ENCODE measurements at regions not wholly inside any gene's neighbourhood (a gene's known extent, or its start where the extent isn't known, plus 50 kb on each side); places are given as distances from the start of the nearest gene placed in this dataset.

DNA sequence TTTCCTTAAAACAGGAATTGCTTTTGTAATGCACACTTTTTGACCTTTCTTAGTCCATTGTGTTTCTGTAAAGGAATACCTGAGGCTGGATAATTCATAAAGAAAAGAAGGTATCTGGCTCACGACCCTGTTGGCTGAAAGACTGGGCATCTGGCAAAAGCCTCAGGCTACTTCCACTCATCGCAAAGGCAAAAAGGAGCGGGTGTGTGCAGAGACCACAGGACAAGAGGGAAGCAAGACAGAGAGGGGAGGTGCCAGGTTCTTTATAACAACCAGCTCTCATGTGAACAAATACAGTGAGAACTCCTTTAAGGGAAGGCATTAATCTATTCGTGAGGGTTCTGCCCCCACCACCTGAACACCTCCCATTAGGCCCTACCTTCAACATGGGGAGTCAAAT is 182.1 kb downstream of the C12orf50 start:
- Histone ChIP-seq H3K4me3 (no peak overlapping the region), H3K4me1 (no peaks in the 10 kb centered on the region), H3K36me3 (no peaks in the 10 kb centered on the region), H3K27ac (no peak overlapping the region), H3K9me3 (no peaks in the 10 kb centered on the region), H3K27me3 (no peaks in the 10 kb centered on the region)
- DNase-seq: no peak
- TF ChIP-seq POLR2A (IDR thresholded peaks at IDR 0.05) (no peak), CTCF (IDR thresholded peaks at IDR 0.05) (no peak)
- intact Hi-C loops (cut with DNase I; ENCODE audit: low total_unique reads): no loop called here

GRCh38 chr12:87846045-87846444 is 183.2 kb downstream of the C12orf50 start:
- no peak for TF ChIP-seq POLR2A (IDR thresholded peaks at IDR 0.05)
- no peak for TF ChIP-seq CTCF (IDR thresholded peaks at IDR 0.05)
- Histone ChIP-seq H3K27me3 (no peaks in the 10 kb centered on the region), H3K4me1 (no peaks in the 10 kb centered on the region), H3K27ac (no peak overlapping the region), H3K9me3 (no peaks in the 10 kb centered on the region), H3K4me3 (no peak overlapping the region), H3K36me3 (no peaks in the 10 kb centered on the region)
- intact Hi-C loops (cut with DNase I; ENCODE audit: low total_unique reads): no loop called here
- DNase-seq: no peak

GRCh38 chr12:87841935-87842334 is 187.3 kb downstream of the C12orf50 start:
- TF ChIP-seq POLR2A (IDR thresholded peaks at IDR 0.05) (no peak), CTCF (IDR thresholded peaks at IDR 0.05) (no peak)
- intact Hi-C loops (cut with DNase I; ENCODE audit: low total_unique reads): no loop called here
- Histone ChIP-seq H3K36me3 (no peaks in the 10 kb centered on the region), H3K27ac (no peak overlapping the region), H3K4me3 (no peak overlapping the region), H3K9me3 (no peaks in the 10 kb centered on the region), H3K27me3 (no peaks in the 10 kb centered on the region), H3K4me1 (no peaks in the 10 kb centered on the region)
- no peak for DNase-seq

DNA sequence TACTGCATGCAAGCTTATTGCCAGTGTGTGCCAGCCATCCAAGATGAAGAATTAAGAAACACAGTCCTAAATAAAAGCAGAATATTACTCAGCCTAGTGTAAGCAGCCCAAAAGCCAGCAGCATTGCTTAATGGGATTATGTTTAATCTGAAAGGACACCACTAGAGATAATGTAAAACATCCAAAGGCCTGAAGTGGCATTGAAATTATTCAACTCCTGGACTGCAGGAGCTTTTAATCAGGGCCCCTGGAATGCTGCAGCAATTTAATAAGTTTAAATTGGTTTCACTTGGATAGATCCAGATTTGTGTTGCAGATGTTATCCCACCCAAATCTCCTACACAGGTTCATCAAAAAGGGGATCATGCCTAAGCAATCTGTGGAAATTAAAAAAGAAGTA is 193.0 kb downstream of the C12orf50 start:
- Histone ChIP-seq H3K36me3 (no peaks in the 10 kb centered on the region), H3K27ac (no peak overlapping the region), H3K9me3 (no peaks in the 10 kb centered on the region), H3K27me3 (no peaks in the 10 kb centered on the region), H3K4me3 (no peak overlapping the region), H3K4me1 (no peaks in the 10 kb centered on the region)
- no peak for DNase-seq
- intact Hi-C loops (cut with DNase I; ENCODE audit: low total_unique reads): no loop called here
- TF ChIP-seq CTCF (IDR thresholded peaks at IDR 0.05) (no peak), POLR2A (IDR thresholded peaks at IDR 0.05) (no peak)

DNA sequence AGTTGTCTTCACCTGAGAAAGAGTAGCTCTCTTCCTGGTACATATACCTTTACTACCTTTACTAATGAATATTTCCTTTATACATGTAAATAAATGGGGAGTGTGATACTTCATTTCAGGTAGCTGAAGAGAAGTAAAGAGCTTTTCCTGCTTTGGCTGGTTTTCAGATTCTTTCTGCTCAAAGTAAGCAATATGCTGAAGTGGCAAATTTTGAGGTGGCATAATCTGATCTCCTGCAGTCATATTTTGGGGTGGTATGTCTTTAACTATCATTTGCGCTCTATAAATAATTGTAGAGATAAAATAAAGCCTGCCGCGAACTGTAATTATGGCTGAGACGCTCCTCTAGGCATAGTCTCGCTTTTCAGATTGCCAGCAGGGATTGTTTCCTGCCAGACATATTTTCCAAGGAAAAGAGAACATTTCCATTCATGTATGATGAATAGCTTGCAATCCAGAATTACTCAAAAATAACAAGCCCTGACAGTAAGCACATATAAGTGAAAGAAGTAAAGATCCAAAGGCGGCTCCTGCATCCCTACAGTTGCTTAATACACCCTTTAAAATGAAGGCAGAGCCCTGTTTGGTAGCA is 200.7 kb downstream of the C12orf50 start:
- H3K27ac ChIP-seq: no peak overlapping the region
- H3K4me3 ChIP-seq: no peak overlapping the region
- TF ChIP-seq POLR2A (IDR thresholded peaks at IDR 0.05) (no peak), CTCF (IDR thresholded peaks at IDR 0.05) (no peak)
- intact Hi-C loops (cut with DNase I; ENCODE audit: low total_unique reads): no loop called here
- DNase-seq: no peak
- no peaks in the 10 kb centered on the region for H3K36me3 ChIP-seq
- no peaks in the 10 kb centered on the region for H3K27me3 ChIP-seq
- no peaks in the 10 kb centered on the region for H3K4me1 ChIP-seq
- no peaks in the 10 kb centered on the region for H3K9me3 ChIP-seq
